Muscle layer of colon (tissue), 2 donors: ENCODE measurements at regions not wholly inside any gene's neighbourhood (a gene's known extent, or its start where the extent isn't known, plus 50 kb on each side); places are given as distances from the start of the nearest gene placed in this dataset.

ENCODE experiments used
- H3K27ac ChIP-seq: one replicate; pipeline ENCODE4 v1.7.0; 2013; ENCODE audit warnings: low read depth, mild to moderate bottlenecking, low read length, moderate library complexity
- H3K27me3 ChIP-seq, 2 donors: one replicate each; pipeline ENCODE4 v1.7.0; 2013; ENCODE audit warnings: low read length in 2 of 2, mild to moderate bottlenecking in 2 of 2; ENCODE audit not compliant: insufficient read depth in 2 of 2, control insufficient read depth in 1 of 2
- H3K36me3 ChIP-seq: one replicate; pipeline ENCODE4 v1.7.0; 2013; ENCODE audit warnings: mild to moderate bottlenecking, low read length; ENCODE audit not compliant: insufficient read depth
- H3K4me1 ChIP-seq: one replicate; pipeline ENCODE4 v1.7.0; 2013; ENCODE audit warnings: mild to moderate bottlenecking, low read length; ENCODE audit not compliant: insufficient read depth
- H3K4me3 ChIP-seq, 2 donors: one replicate each; pipeline ENCODE4 v1.7.0; 2013; ENCODE audit warnings: low read length in 2 of 2, low read depth in 1 of 2, mild to moderate bottlenecking in 1 of 2, moderate library complexity in 1 of 2
- H3K9ac ChIP-seq: one replicate; pipeline ENCODE4 v1.7.0; 2013; ENCODE audit warnings: low read length
- H3K9me3 ChIP-seq: one replicate; pipeline ENCODE4 v1.7.0; 2013; ENCODE audit warnings: mild to moderate bottlenecking, low read length
- donor health status: abdominal sarcoma.
- donor health status: Adenocarcinoma of cecum.

GRCh38 chr9:23254404-23255184 lies 571.4 kb downstream of the ELAVL2 start:
- H3K27me3 ChIP-seq, result no peaks in the 10 kb centered on the region
- no peak overlapping the region for H3K27ac ChIP-seq
- H3K36me3 ChIP-seq, result no peaks in the 10 kb centered on the region
- no peak overlapping the region for H3K9ac ChIP-seq
- no peak overlapping the region for H3K4me3 ChIP-seq
- H3K9me3 ChIP-seq, result no peaks in the 10 kb centered on the region
- no peaks in the 10 kb centered on the region for H3K4me1 ChIP-seq

- H3K9ac ChIP-seq, result no peak overlapping the region
- no peak overlapping the region for H3K27ac ChIP-seq
- H3K27me3 ChIP-seq, result no peaks in the 10 kb centered on the region
- no peaks in the 10 kb centered on the region for H3K36me3 ChIP-seq
- H3K4me1 ChIP-seq, result no peaks in the 10 kb centered on the region
- H3K4me3 ChIP-seq, result no peak overlapping the region
- H3K9me3 ChIP-seq, result no peaks in the 10 kb centered on the region
These were observed 570.7 kb downstream of the ELAVL2 start for GRCh38 chr9:23255346-23255745.

GRCh38 chr9:23258569-23258968 lies 567.5 kb downstream of the ELAVL2 start:
- Histone ChIP-seq H3K4me3 (no peak overlapping the region), H3K27me3 (no peaks in the 10 kb centered on the region), H3K4me1 (no peaks in the 10 kb centered on the region), H3K36me3 (no peaks in the 10 kb centered on the region), H3K9ac (no peak overlapping the region), H3K9me3 (no peaks in the 10 kb centered on the region), H3K27ac (no peak overlapping the region)

- H3K36me3 ChIP-seq, result no peaks in the 10 kb centered on the region
- no peaks in the 10 kb centered on the region for H3K27me3 ChIP-seq
- no peak overlapping the region for H3K27ac ChIP-seq
- H3K4me3 ChIP-seq, result no peak overlapping the region
- H3K9ac ChIP-seq, result no peak overlapping the region
- H3K4me1 ChIP-seq, result no peaks in the 10 kb centered on the region
- no peaks in the 10 kb centered on the region for H3K9me3 ChIP-seq
These were observed 547.5 kb downstream of the ELAVL2 start for GRCh38 chr9:23278561-23278960.

GRCh38 chr9:23287390-23287789 lies 538.6 kb downstream of the ELAVL2 start:
- no peaks in the 10 kb centered on the region for H3K4me1 ChIP-seq
- no peaks in the 10 kb centered on the region for H3K27me3 ChIP-seq
- H3K27ac ChIP-seq, result no peak overlapping the region
- H3K4me3 ChIP-seq, result no peak overlapping the region
- H3K9me3 ChIP-seq, result no peaks in the 10 kb centered on the region
- H3K36me3 ChIP-seq, result no peaks in the 10 kb centered on the region
- H3K9ac ChIP-seq, result no peak overlapping the region

- H3K27me3 ChIP-seq, result no peaks in the 10 kb centered on the region
- H3K27ac ChIP-seq, result no peak overlapping the region
- H3K4me1 ChIP-seq, result no peaks in the 10 kb centered on the region
- H3K36me3 ChIP-seq, result no peaks in the 10 kb centered on the region
- no peak overlapping the region for H3K9ac ChIP-seq
- no peak overlapping the region for H3K4me3 ChIP-seq
- H3K9me3 ChIP-seq, result no peaks in the 10 kb centered on the region
These were observed 537.5 kb downstream of the ELAVL2 start for GRCh38 chr9:23288545-23288944.

- H3K27ac ChIP-seq, result no peak overlapping the region
- no peak overlapping the region for H3K4me3 ChIP-seq
- H3K4me1 ChIP-seq, result no peaks in the 10 kb centered on the region
- H3K9ac ChIP-seq, result no peak overlapping the region
- H3K9me3 ChIP-seq, result no peaks in the 10 kb centered on the region
- H3K27me3 ChIP-seq, result no peaks in the 10 kb centered on the region
- H3K36me3 ChIP-seq, result no peaks in the 10 kb centered on the region
These were observed 535.1 kb downstream of the ELAVL2 start for GRCh38 chr9:23290973-23291372.

- H3K9ac ChIP-seq, result no peak overlapping the region
- no peaks in the 10 kb centered on the region for H3K27me3 ChIP-seq
- no peak overlapping the region for H3K27ac ChIP-seq
- no peaks in the 10 kb centered on the region for H3K36me3 ChIP-seq
- H3K4me1 ChIP-seq, result no peaks in the 10 kb centered on the region
- no peaks in the 10 kb centered on the region for H3K9me3 ChIP-seq
- no peak overlapping the region for H3K4me3 ChIP-seq
These were observed 523.8 kb downstream of the ELAVL2 start for GRCh38 chr9:23302281-23302680.

- H3K9me3 ChIP-seq, result no peaks in the 10 kb centered on the region
- H3K36me3 ChIP-seq, result no peaks in the 10 kb centered on the region
- H3K27me3 ChIP-seq, result no peaks in the 10 kb centered on the region
- H3K4me3 ChIP-seq, result no peak overlapping the region
- no peaks in the 10 kb centered on the region for H3K4me1 ChIP-seq
- H3K27ac ChIP-seq, result no peak overlapping the region
- no peak overlapping the region for H3K9ac ChIP-seq
These were observed 519.3 kb downstream of the ELAVL2 start for GRCh38 chr9:23306731-23307130.

GRCh38 chr9:23307731-23308513 lies 518.1 kb downstream of the ELAVL2 start:
- Histone ChIP-seq H3K4me1 (no peaks in the 10 kb centered on the region), H3K36me3 (no peaks in the 10 kb centered on the region), H3K9ac (no peak overlapping the region)

GRCh38 chr9:23309800-23310199 lies 516.2 kb downstream of the ELAVL2 start:
- Histone ChIP-seq H3K27me3 (no peaks in the 10 kb centered on the region), H3K9ac (no peak overlapping the region), H3K4me3 (no peak overlapping the region), H3K36me3 (no peaks in the 10 kb centered on the region), H3K4me1 (no peaks in the 10 kb centered on the region), H3K9me3 (no peaks in the 10 kb centered on the region), H3K27ac (no peak overlapping the region)

More at GRCh38 chr9:23307731-23308513, 518.1 kb downstream of the ELAVL2 start:
- Histone ChIP-seq H3K9me3 (no peaks in the 10 kb centered on the region), H3K27me3 (no peaks in the 10 kb centered on the region), H3K4me3 (no peak overlapping the region), H3K27ac (no peak overlapping the region)
